Panc1 (cell line): ENCODE measurements at regions not wholly inside any gene's neighbourhood (a gene's known extent, or its start where the extent isn't known, plus 50 kb on each side); places are given as distances from the start of the nearest gene placed in this dataset.
"Not testable (repeated sequence)": the region's sequence is repeated elsewhere in the genome, so short reads cannot be mapped to it uniquely, and the experiment has no call there.

Experiments used
- ATAC-seq: fragments of 200-7000 bp; cut with Tn5 transposase; 2 replicates; pipeline ENCODE4 v1.9.1; 2020; ENCODE audit warnings: mild to moderate bottlenecking, moderate library complexity
- BruUV-seq: library from RNA; stranded (reverse); fragments of 400-500 nt; replicated peaks from 2 replicates; lab custom pipeline; 2021; lab: Mats Ljungman, UMichigan
- CTCF ChIA-PET: fragments of 300-600 bp; sonication (Branson Sonifier 250); formaldehyde crosslinking; loops from one replicate; lab custom pipeline; 2022; ENCODE audit warnings: antibody characterized with exemption; lab: Charles Lee
- POLR2A ChIA-PET: fragments of 300-600 bp; sonication (Branson Sonifier 250); formaldehyde crosslinking; loops from one replicate; lab custom pipeline; 2022; ENCODE audit warnings: antibody characterized with exemption; lab: Charles Lee
- DNase-seq: peaks from one replicate; pipeline ENCODE4 v3.0.0-alpha.2; 2010; ENCODE audit warnings: low read depth, low spot score
- H3K27ac ChIP-seq: 2 replicates; pipeline ENCODE4 v1.5.1; 2011; ENCODE audit warnings: mild to moderate bottlenecking, low read length, inconsistent platforms
- H3K27me3 ChIP-seq: fragments of 200-500 bp; sonication (Bioruptor generic); 2 replicates; pipeline ENCODE4 v1.6.0; 2014; ENCODE audit warnings: low read length, inconsistent platforms; ENCODE audit not compliant: control insufficient read depth, insufficient read depth
- H3K36me3 ChIP-seq: fragments of 200-500 bp; sonication (Bioruptor generic); 2 replicates; pipeline ENCODE4 v1.5.1; 2014; ENCODE audit warnings: inconsistent platforms, mild to moderate bottlenecking, low read length, moderate library complexity; ENCODE audit not compliant: control insufficient read depth, insufficient read depth
- H3K4me1 ChIP-seq: 2 replicates; pipeline ENCODE4 v1.5.1; 2011; ENCODE audit warnings: inconsistent platforms, mild to moderate bottlenecking, low read length, moderate library complexity; ENCODE audit not compliant: control insufficient read depth, insufficient read depth
- H3K4me3 ChIP-seq, 2 experiments: 2 replicates each; pipeline ENCODE4 v1.5.1; 2011 to 2012; ENCODE audit warnings: low read depth in 2 of 2, low read length in 2 of 2, mild to moderate bottlenecking in 2 of 2, inconsistent platforms in 1 of 2, moderate library complexity in 1 of 2
- H3K9me3 ChIP-seq: fragments of 200-500 bp; sonication (Bioruptor generic); 2 replicates; pipeline ENCODE4 v1.5.1; 2014; ENCODE audit warnings: low read depth, mild to moderate bottlenecking, inconsistent platforms, low read length, moderate library complexity; ENCODE audit not compliant: control insufficient read depth, insufficient read depth
- CTCF ChIP-seq: fragments of 450-650 bp; IDR thresholded peaks from 2 replicates; pipeline ENCODE4 v1.5.1; 2017; ENCODE audit warnings: mild to moderate bottlenecking
- POLR2AphosphoS5 ChIP-seq: IDR thresholded peaks from 2 replicates; pipeline ENCODE4 v1.6.1; 2012; ENCODE audit warnings: mild to moderate bottlenecking, low read depth, low read length, moderate library complexity
- REST ChIP-seq, 2 experiments: IDR thresholded peaks; 2 replicates each; pipeline ENCODE4 v1.6.1; 2011 to 2012; ENCODE audit warnings: low read depth in 2 of 2, control low read depth in 1 of 2, low read length in 1 of 2, mild to moderate bottlenecking in 1 of 2, moderate library complexity in 1 of 2; ENCODE audit not compliant: insufficient read depth in 1 of 2
- SIN3A ChIP-seq: IDR thresholded peaks from 2 replicates; pipeline ENCODE4 v1.6.1; 2012; ENCODE audit warnings: low read depth, mild to moderate bottlenecking, low read length, moderate library complexity, borderline replicate concordance; ENCODE audit not compliant: insufficient read depth
- TCF7L2 ChIP-seq: IDR thresholded peaks from 2 replicates; pipeline ENCODE4 v1.6.1; 2011; ENCODE audit warnings: mild to moderate bottlenecking, low read depth, low read length, inconsistent platforms
- in situ Hi-C: cut with HindIII; loops from 2 replicates; pipeline ENCODE4 v1.10.0; 2016; ENCODE audit warnings: low sequenced_read_pairs, low pct_unique_long_range_greater_than_20kb
- intact Hi-C: fragments of 100-400 bp; cut with micrococcal nuclease; formaldehyde crosslinking; loops from one replicate; pipeline ENCODE4 v1.10.0; 2022; ENCODE audit not compliant: unreplicated experiment

- Histone ChIP-seq H3K9me3 (no peaks in the 10 kb centered on the region), H3K27ac (no peak overlapping the region), H3K27me3 (no peaks in the 10 kb centered on the region), H3K4me3 (no peak overlapping the region), H3K36me3 (no peaks in the 10 kb centered on the region), H3K4me1 (no peaks in the 10 kb centered on the region)
- TF ChIP-seq SIN3A (no peak), CTCF (no peak), REST (IDR thresholded peaks at IDR 0.05; ENCODE audit: insufficient read depth in 1 of 2, low read depth in 2 of 2, low read length in 1 of 2) (no peak), TCF7L2 (no peak), POLR2AphosphoS5 (no peak)
- in situ Hi-C loops: no loop called here
- DNase-seq (no peak), ATAC-seq (no peak)
- intact Hi-C loops: no loop called here
- CTCF ChIA-PET: interaction anchor here (0.6 kb wide), 1 partner anchor 92 kb away, joined by 5 read pairs; no protein-coding TSS in a partner anchor
- BruUV-seq: no TSS peak
- POLR2A ChIA-PET: no interaction called here
Observed at GRCh38 chr3:51593697-51594096, 55.2 kb downstream of the RAD54L2 start.

GRCh38 chr3:51599638-51600037 lies 61.1 kb downstream of the RAD54L2 start:
- CTCF ChIA-PET: interaction anchor here (0.6 kb wide), 1 partner anchor 15 kb away, joined by 6 read pairs; no protein-coding TSS in a partner anchor

GRCh38 chr3:51604212-51604611 lies 65.7 kb downstream of the RAD54L2 start:
- TF ChIP-seq POLR2AphosphoS5 (no peak), REST (IDR thresholded peaks at IDR 0.05; ENCODE audit: insufficient read depth in 1 of 2, low read depth in 2 of 2, low read length in 1 of 2) (no peak), TCF7L2 (no peak), CTCF (no peak), SIN3A (no peak)
- no peak for DNase-seq
- in situ Hi-C loops: no loop called here
- H3K4me3 ChIP-seq: no peak overlapping the region
- H3K27ac ChIP-seq: no peak overlapping the region
- POLR2A ChIA-PET: no interaction called here
- CTCF ChIA-PET: no interaction called here
- no peaks in the 10 kb centered on the region for H3K9me3 ChIP-seq
- intact Hi-C loops: no loop called here
- ATAC-seq: no peak
- H3K27me3 ChIP-seq: no peaks in the 10 kb centered on the region
- no TSS peak for BruUV-seq
- H3K4me1 ChIP-seq: no peaks in the 10 kb centered on the region
- H3K36me3 ChIP-seq: no peaks in the 10 kb centered on the region

More at GRCh38 chr3:51599638-51600037, 61.1 kb downstream of the RAD54L2 start:
- H3K9me3 ChIP-seq, H3K36me3 ChIP-seq, H3K27ac ChIP-seq, DNase-seq, H3K4me1 ChIP-seq, intact Hi-C loops, in situ Hi-C loops, ATAC-seq, BruUV-seq, H3K4me3 ChIP-seq, H3K27me3 ChIP-seq: not testable (repeated sequence)
- POLR2A ChIA-PET: interaction anchor here (0.6 kb wide), 1 partner anchor 11 kb away, joined by 7 read pairs; no protein-coding TSS in a partner anchor
